HG03097 (cell line): ENCODE measurements at regions not wholly inside any gene's neighbourhood (a gene's known extent, or its start where the extent isn't known, plus 50 kb on each side); places are given as distances from the start of the nearest gene placed in this dataset.
"Not testable (repeated sequence)": the region's sequence is repeated elsewhere in the genome, so short reads cannot be mapped to it uniquely, and the experiment has no call there.

Experiments
- ATAC-seq: cut with Tn5 transposase; IDR thresholded peaks from one replicate; pipeline ENCODE4 v1.9.1; 2021; ENCODE audit not compliant: unreplicated experiment, low FRiP score

- peak; percentile 70 for ATAC-seq
These were observed 54.7 kb downstream of the OR4M2 start for GRCh38 chr15:22134941-22135566.

GRCh38 chr15:22137572-22137971 lies 57.2 kb downstream of the OR4M2 start:
- ATAC-seq: not testable (repeated sequence)

- not testable (repeated sequence) for ATAC-seq
These were observed 60.8 kb downstream of the OR4M2 start for GRCh38 chr15:22141106-22141505.

- ATAC-seq: peak; percentile 84
These were observed 67.8 kb downstream of the OR4M2 start for GRCh38 chr15:22148109-22148508.

GRCh38 chr15:22158243-22158642 lies 77.9 kb downstream of the OR4M2 start:
- not testable (repeated sequence) for ATAC-seq

- peak; percentile 19 for ATAC-seq
These were observed 80.0 kb downstream of the OR4M2 start for GRCh38 chr15:22160283-22160682.

GRCh38 chr15:22160741-22161140 lies 80.4 kb downstream of the OR4M2 start:
- peak; percentile 74 for ATAC-seq

- ATAC-seq: peak; percentile 68
These were observed 81.1 kb downstream of the OR4M2 start for GRCh38 chr15:22161398-22161797.

- not testable (repeated sequence) for ATAC-seq
These were observed 83.4 kb downstream of the OR4M2 start for GRCh38 chr15:22163715-22164114.

- not testable (repeated sequence) for ATAC-seq
These were observed 87.2 kb downstream of the OR4M2 start for GRCh38 chr15:22167521-22167920.

- peak; percentile 77 for ATAC-seq
These were observed 93.0 kb downstream of the OR4M2 start for GRCh38 chr15:22173029-22173998.

- ATAC-seq: peak; percentile 57
These were observed 93.8 kb downstream of the OR4M2 start for GRCh38 chr15:22174088-22174487.

- not testable (repeated sequence) for ATAC-seq
These were observed 97.6 kb downstream of the OR4M2 start for GRCh38 chr15:22177965-22178364.

- ATAC-seq: not testable (repeated sequence)
These were observed 98.1 kb downstream of the OR4M2 start for GRCh38 chr15:22178438-22178837.

- not testable (repeated sequence) for ATAC-seq
These were observed 98.7 kb downstream of the OR4M2 start for GRCh38 chr15:22179043-22179442.

- not testable (repeated sequence) for ATAC-seq
These were observed 100.3 kb downstream of the OR4M2 start for GRCh38 chr15:22180611-22181010.

GRCh38 chr15:22184678-22185077 lies 104.4 kb downstream of the OR4M2 start:
- ATAC-seq: not testable (repeated sequence)

GRCh38 chr15:22186846-22187532 lies 106.7 kb downstream of the OR4M2 start:
- ATAC-seq: not testable (repeated sequence)

GRCh38 chr15:22191818-22192217 lies 111.5 kb downstream of the OR4M2 start:
- ATAC-seq: not testable (repeated sequence)

- ATAC-seq: not testable (repeated sequence)
These were observed 114.7 kb downstream of the OR4M2 start for GRCh38 chr15:22194739-22195617.
